Lower lobe of right lung (tissue), 2 donors: ENCODE measurements at regions not wholly inside any gene's neighbourhood (a gene's known extent, or its start where the extent isn't known, plus 50 kb on each side); places are given as distances from the start of the nearest gene placed in this dataset.
"Not testable (repeated sequence)": the region's sequence is repeated elsewhere in the genome, so short reads cannot be mapped to it uniquely, and the experiment has no call there.

Source experiments
- ATAC-seq, 2 donors: fragments of 200-7000 bp; cut with Tn5 transposase; one replicate each; pipeline ENCODE4 v1.9.1; 2020 to 2022; ENCODE audit warnings: mild to moderate bottlenecking in 2 of 2, moderate library complexity in 2 of 2
- DNase-seq: peaks from one replicate; pipeline ENCODE4 v3.0.0-alpha.2; 2020
- H3K27ac ChIP-seq: fragments of 200-600 bp; one replicate; pipeline ENCODE4 v1.8.0; 2022
- H3K27me3 ChIP-seq: fragments of 200-600 bp; one replicate; pipeline ENCODE4 v1.8.0; 2022; ENCODE audit warnings: low read depth
- H3K36me3 ChIP-seq: fragments of 200-600 bp; one replicate; pipeline ENCODE4 v1.8.0; 2022; ENCODE audit warnings: mild to moderate bottlenecking
- H3K4me1 ChIP-seq: fragments of 200-600 bp; one replicate; pipeline ENCODE4 v1.8.0; 2022
- H3K4me3 ChIP-seq: fragments of 200-600 bp; one replicate; pipeline ENCODE4 v1.8.0; 2022; ENCODE audit warnings: mild to moderate bottlenecking
- H3K9me3 ChIP-seq: fragments of 200-600 bp; one replicate; pipeline ENCODE4 v1.8.0; 2022
- CTCF ChIP-seq: fragments of 200-600 bp; IDR thresholded peaks from one replicate; pipeline ENCODE4 v1.8.0; 2022; ENCODE audit warnings: antibody characterized with exemption, mild to moderate bottlenecking
- intact Hi-C: fragments of 100-400 bp; cut with DNase I; formaldehyde crosslinking; loops from one replicate; pipeline ENCODE4 v1.11.0; 2022
- donor health status: DM: no; HTN: yes; CAD: no; lungs with severe emphysema.

- intact Hi-C loops: no loop called here
- ATAC-seq: no peak
Measured at GRCh38 chr3:87791248-87792027, 267.4 kb downstream of the CGGBP1 start.

GRCh38 chr3:87789049-87789448, 269.8 kb downstream of the CGGBP1 start:
- ATAC-seq, H3K36me3 ChIP-seq, H3K9me3 ChIP-seq, H3K27ac ChIP-seq, H3K4me3 ChIP-seq, DNase-seq, intact Hi-C loops: not testable (repeated sequence)
- Histone ChIP-seq H3K27me3 (peaks cover 15% of the 10 kb centered on the region), H3K4me1 (peaks cover 13% of the 10 kb centered on the region)

More at GRCh38 chr3:87791248-87792027, 267.4 kb downstream of the CGGBP1 start:
- Histone ChIP-seq H3K4me1 (peaks cover 13% of the 10 kb centered on the region), H3K4me3 (peak overlapping the region; percentile 51), H3K9me3 (no peaks in the 10 kb centered on the region), H3K27me3 (peaks cover 19% of the 10 kb centered on the region), H3K36me3 (no peaks in the 10 kb centered on the region), H3K27ac (no peak overlapping the region)
- DNase-seq: no peak
- no peak for TF ChIP-seq CTCF

GRCh38 chr3:87788516-87788915, 270.3 kb downstream of the CGGBP1 start:
- Histone ChIP-seq H3K27ac (no peak overlapping the region), H3K9me3 (no peaks in the 10 kb centered on the region), H3K4me1 (peaks cover 13% of the 10 kb centered on the region), H3K4me3 (no peak overlapping the region), H3K27me3 (peaks cover 12% of the 10 kb centered on the region), H3K36me3 (no peaks in the 10 kb centered on the region)
- ATAC-seq: no peak
- intact Hi-C loops: no loop called here
- no peak for DNase-seq
- TF ChIP-seq CTCF: no peak

GRCh38 chr3:87780811-87781210, 278.0 kb downstream of the CGGBP1 start:
- Histone ChIP-seq H3K4me1 (no peaks in the 10 kb centered on the region), H3K27me3 (no peaks in the 10 kb centered on the region), H3K27ac (no peak overlapping the region), H3K4me3 (no peak overlapping the region), H3K9me3 (no peaks in the 10 kb centered on the region), H3K36me3 (no peaks in the 10 kb centered on the region)
- ATAC-seq (peak in 1 of 2 donors; percentile 24), DNase-seq (no peak)
- TF ChIP-seq CTCF: no peak
- intact Hi-C loops: no loop called here

- H3K27ac ChIP-seq: no peak overlapping the region
- no peak overlapping the region for H3K4me3 ChIP-seq
- no peaks in the 10 kb centered on the region for H3K36me3 ChIP-seq
- no peaks in the 10 kb centered on the region for H3K27me3 ChIP-seq
- no peaks in the 10 kb centered on the region for H3K9me3 ChIP-seq
- DNase-seq (no peak), ATAC-seq (no peak)
- intact Hi-C loops: no loop called here
- H3K4me1 ChIP-seq: no peaks in the 10 kb centered on the region
- TF ChIP-seq CTCF: no peak
Measured at GRCh38 chr3:87778876-87779275, 279.9 kb downstream of the CGGBP1 start.

GRCh38 chr3:87771337-87772192, 287.2 kb downstream of the CGGBP1 start:
- H3K27ac ChIP-seq: no peak overlapping the region
- intact Hi-C loops: no loop called here
- TF ChIP-seq CTCF: peak; percentile 61
- no peaks in the 10 kb centered on the region for H3K36me3 ChIP-seq
- no peak for DNase-seq
- no peak overlapping the region for H3K4me3 ChIP-seq
- no peaks in the 10 kb centered on the region for H3K27me3 ChIP-seq
- no peaks in the 10 kb centered on the region for H3K9me3 ChIP-seq
- ATAC-seq: peak; percentile 74 to 84
- no peaks in the 10 kb centered on the region for H3K4me1 ChIP-seq
